Naive thymus-derived CD4-positive, alpha-beta T cell (primary cell): ENCODE measurements at regions not wholly inside any gene's neighbourhood (a gene's known extent, or its start where the extent isn't known, plus 50 kb on each side); places are given as distances from the start of the nearest gene placed in this dataset.
A peak's percentile ranks its signal among the peaks of the same experiment; 100 is the strongest.
"Not testable (repeated sequence)": the region's sequence is repeated elsewhere in the genome, so short reads cannot be mapped to it uniquely, and the experiment has no call there.

Source experiments
- ATAC-seq: fragments of 150-1000 bp; cut with Tn5 transposase; 2 replicates; pipeline ENCODE4 v1.10.0; 2021; ENCODE audit warnings: mild to moderate bottlenecking, moderate library complexity
- CTCF ChIA-PET: fragments of 350-600 bp; sonication (Branson Sonifier 250); formaldehyde crosslinking; loops from one replicate; lab custom pipeline; 2021; ENCODE audit warnings: antibody characterized with exemption; lab: Charles Lee
- POLR2A ChIA-PET: fragments of 350-600 bp; sonication (Branson Sonifier 250); formaldehyde crosslinking; loops from one replicate; lab custom pipeline; 2021; ENCODE audit warnings: antibody characterized with exemption, inconsistent platforms; lab: Charles Lee
- DNase-seq, 9 donors: peaks; one replicate each; pipeline versions ENCODE4 v3.0.0 to v3.0.0-alpha.2; 2020 to 2022; ENCODE audit warnings: mixed read lengths in 1 of 9
- H3K27ac ChIP-seq: one replicate; pipeline ENCODE4 v1.7.0; 2013; ENCODE audit warnings: mild to moderate bottlenecking, low read depth, low read length, moderate library complexity
- H3K27me3 ChIP-seq, 2 donors: one replicate each; pipeline ENCODE4 v1.7.0; 2013; ENCODE audit warnings: low read length in 2 of 2, mild to moderate bottlenecking in 2 of 2, moderate library complexity in 2 of 2; ENCODE audit not compliant: control insufficient read depth in 2 of 2, insufficient read depth in 2 of 2
- H3K36me3 ChIP-seq, 3 experiments: 1 replicate in 2 of 3; 2 replicates in 1 of 3; pipeline ENCODE4 v1.7.0; 2013; ENCODE audit warnings: low read length in 3 of 3, mild to moderate bottlenecking in 3 of 3, moderate library complexity in 1 of 3; ENCODE audit not compliant: insufficient read depth in 3 of 3, control insufficient read depth in 2 of 3
- H3K4me1 ChIP-seq, 2 donors: one replicate each; pipeline ENCODE4 v1.7.0; 2013; ENCODE audit warnings: low read length in 2 of 2, mild to moderate bottlenecking in 2 of 2, moderate library complexity in 1 of 2; ENCODE audit not compliant: control insufficient read depth in 2 of 2, insufficient read depth in 2 of 2
- H3K4me3 ChIP-seq: 2 replicates; pipeline ENCODE4 v1.7.0; 2013; ENCODE audit warnings: mild to moderate bottlenecking, low read length
- H3K9me3 ChIP-seq, 3 experiments: 1 replicate in 2 of 3; 2 replicates in 1 of 3; pipeline ENCODE4 v1.7.0; 2013; ENCODE audit warnings: low read length in 3 of 3; ENCODE audit not compliant: control insufficient read depth in 2 of 3
- H3K27ac Mint-ChIP-seq, 9 donors: one replicate each; pipeline ENCODE4 v1.8.0; 2020 to 2022; ENCODE audit warnings: mixed read lengths in 9 of 9, mild to moderate bottlenecking in 8 of 9, moderate library complexity in 5 of 9, inconsistent platforms in 2 of 9
- H3K27me3 Mint-ChIP-seq, 5 donors: one replicate each; pipeline ENCODE4 v1.8.0; 2021 to 2022; ENCODE audit warnings: mixed read lengths in 5 of 5, mild to moderate bottlenecking in 1 of 5
- H3K36me3 Mint-ChIP-seq, 5 donors: one replicate each; pipeline ENCODE4 v1.8.0; 2020 to 2022; ENCODE audit warnings: mixed read lengths in 5 of 5, mild to moderate bottlenecking in 3 of 5, inconsistent platforms in 1 of 5
- H3K4me1 Mint-ChIP-seq, 7 donors: one replicate each; pipeline ENCODE4 v1.8.0; 2020 to 2022; ENCODE audit warnings: mixed read lengths in 7 of 7, mild to moderate bottlenecking in 3 of 7, inconsistent platforms in 1 of 7
- H3K4me3 Mint-ChIP-seq, 10 donors: one replicate each; pipeline ENCODE4 v1.8.0; 2020 to 2022; ENCODE audit warnings: mild to moderate bottlenecking in 10 of 10, mixed read lengths in 10 of 10, moderate library complexity in 6 of 10, inconsistent platforms in 2 of 10
- H3K9me3 Mint-ChIP-seq, 11 donors: one replicate each; pipeline ENCODE4 v1.8.0; 2020 to 2022; ENCODE audit warnings: mixed read lengths in 11 of 11, mild to moderate bottlenecking in 4 of 11, inconsistent platforms in 1 of 11, moderate library complexity in 1 of 11
- intact Hi-C, 2 donors: fragments of 100-400 bp; cut with micrococcal nuclease; formaldehyde crosslinking; loops; one replicate each; pipeline ENCODE4 v1.15.1; 2023

DNA sequence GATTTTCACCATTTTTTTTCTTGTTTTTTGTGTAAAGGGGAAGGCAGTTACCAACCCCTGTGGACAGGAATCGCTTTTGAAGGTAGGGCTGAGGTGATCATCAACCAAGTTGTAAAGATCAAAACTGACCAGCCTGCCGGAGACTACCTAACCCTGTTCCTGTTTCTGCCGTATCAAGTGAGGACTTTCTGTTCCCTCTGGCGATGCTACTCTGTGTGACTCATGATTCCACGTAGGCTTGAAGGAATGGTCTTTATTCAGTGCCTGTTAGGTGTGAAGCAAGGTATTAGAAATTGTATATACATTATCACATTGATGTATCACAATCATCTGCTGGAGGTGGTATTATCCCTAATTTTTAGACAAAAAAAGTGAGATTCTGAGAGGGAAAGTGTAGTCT lies 161.3 kb downstream of the SOX4 start:
- no peaks in the 10 kb centered on the region for H3K4me1 ChIP-seq
- no peaks in the 10 kb centered on the region for H3K9me3 ChIP-seq
- peaks cover 0 to 5% (median 0%) of the 10 kb centered on the region in 7 donors for H3K4me1 Mint-ChIP-seq
- CTCF ChIA-PET: no interaction called here
- no peaks in the 10 kb centered on the region for H3K36me3 Mint-ChIP-seq
- no peaks in the 10 kb centered on the region for H3K36me3 ChIP-seq
- ATAC-seq: peak; percentile 24
- intact Hi-C loops: no loop called here
- H3K27me3 ChIP-seq: no peaks in the 10 kb centered on the region
- peaks cover 0 to 2% (median 0%) of the 10 kb centered on the region in 11 donors for H3K9me3 Mint-ChIP-seq
- POLR2A ChIA-PET: no interaction called here
- no peak overlapping the region for H3K4me3 ChIP-seq
- no peak overlapping the region for H3K4me3 Mint-ChIP-seq
- H3K27ac Mint-ChIP-seq: no peak overlapping the region
- H3K27me3 Mint-ChIP-seq: peaks cover 0 to 14% (median 0%) of the 10 kb centered on the region in 5 donors
- no peak overlapping the region for H3K27ac ChIP-seq
- no peak for DNase-seq

DNA sequence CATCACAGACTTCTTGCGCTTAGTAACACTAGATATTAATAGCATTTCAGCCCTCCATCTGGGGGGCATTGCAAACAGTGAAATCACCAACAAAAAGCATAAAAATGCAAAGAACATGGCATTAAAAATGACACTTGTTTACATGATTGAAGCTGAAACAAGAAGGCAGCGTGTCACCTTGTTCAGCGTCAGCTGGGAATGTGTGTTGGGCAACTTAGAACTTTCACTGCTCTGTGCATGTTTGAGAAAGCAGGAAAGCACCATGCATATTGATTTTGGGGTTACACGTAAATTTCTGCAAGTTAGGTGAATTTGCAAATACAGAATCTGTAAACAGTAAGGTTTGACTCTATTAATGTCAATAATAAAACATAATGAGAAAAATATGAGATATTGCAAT lies 162.9 kb downstream of the SOX4 start:
- no peaks in the 10 kb centered on the region for H3K9me3 ChIP-seq
- DNase-seq (no peak), ATAC-seq (no peak)
- Mint-ChIP-seq H3K4me3 (no peak overlapping the region), H3K27me3 (peaks cover 0 to 5% (median 0%) of the 10 kb centered on the region in 5 donors), H3K4me1 (peaks cover 0 to 3% (median 0%) of the 10 kb centered on the region in 7 donors), H3K27ac (no peak overlapping the region), H3K9me3 (peaks cover 0 to 2% (median 0%) of the 10 kb centered on the region in 11 donors), H3K36me3 (no peaks in the 10 kb centered on the region)
- no peaks in the 10 kb centered on the region for H3K4me1 ChIP-seq
- no peak overlapping the region for H3K27ac ChIP-seq
- ChIA-PET POLR2A (no interaction called here), CTCF (no interaction called here)
- no peaks in the 10 kb centered on the region for H3K27me3 ChIP-seq
- intact Hi-C loops: no loop called here
- no peaks in the 10 kb centered on the region for H3K36me3 ChIP-seq
- H3K4me3 ChIP-seq: no peak overlapping the region

DNA sequence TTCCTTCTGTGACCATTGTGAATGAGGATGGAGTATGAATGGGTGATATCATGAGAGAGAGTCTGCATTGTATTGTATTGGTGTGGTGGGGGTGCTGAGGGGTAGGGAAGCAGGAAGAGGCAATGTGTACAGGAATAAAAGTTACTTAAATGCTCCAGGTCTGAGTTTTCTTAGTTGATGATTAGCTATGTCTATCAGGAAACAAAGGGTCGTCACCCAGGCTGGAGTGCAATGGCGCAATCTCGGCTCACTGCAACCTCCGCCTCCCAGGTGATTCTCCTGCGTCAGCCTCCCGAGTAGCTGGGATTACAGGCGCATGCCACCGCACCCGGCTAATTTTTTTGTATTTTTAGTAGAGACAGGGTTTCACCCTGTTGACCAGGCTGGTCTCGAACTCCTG lies 163.8 kb downstream of the SOX4 start:
- ATAC-seq, H3K4me3 Mint-ChIP-seq, CTCF ChIA-PET, POLR2A ChIA-PET, H3K9me3 Mint-ChIP-seq, H3K36me3 ChIP-seq, H3K27me3 ChIP-seq, H3K4me3 ChIP-seq, H3K36me3 Mint-ChIP-seq, H3K27ac Mint-ChIP-seq, H3K4me1 ChIP-seq, intact Hi-C loops, H3K27me3 Mint-ChIP-seq, H3K9me3 ChIP-seq, H3K4me1 Mint-ChIP-seq, H3K27ac ChIP-seq, DNase-seq: not testable (repeated sequence)

DNA sequence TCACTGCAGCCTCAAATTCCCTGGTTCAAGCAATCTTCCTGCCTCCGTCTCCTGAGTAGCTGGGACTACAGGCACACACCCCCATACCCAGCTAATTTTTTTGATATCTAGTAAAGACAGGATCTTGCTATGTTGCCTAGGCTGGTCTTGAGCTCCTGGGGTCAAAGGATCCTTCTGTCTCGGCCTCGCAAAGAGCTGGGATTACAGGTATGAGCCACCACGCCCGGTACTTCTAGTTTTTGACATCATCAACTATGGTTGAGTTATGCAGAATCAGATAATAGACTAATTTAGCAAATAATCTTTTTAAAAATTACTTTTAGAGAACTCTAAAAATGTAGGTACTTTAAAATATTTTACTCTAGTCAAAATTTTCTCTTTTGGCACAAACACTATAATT lies 166.2 kb downstream of the SOX4 start:
- Histone ChIP-seq H3K27me3 (no peaks in the 10 kb centered on the region), H3K4me1 (no peaks in the 10 kb centered on the region), H3K4me3 (no peak overlapping the region), H3K9me3 (no peaks in the 10 kb centered on the region), H3K27ac (no peak overlapping the region), H3K36me3 (no peaks in the 10 kb centered on the region)
- H3K27ac Mint-ChIP-seq: no peak overlapping the region
- ATAC-seq (no peak), DNase-seq (no peak)
- ChIA-PET POLR2A (no interaction called here), CTCF (no interaction called here)
- H3K36me3 Mint-ChIP-seq: no peaks in the 10 kb centered on the region
- no peak overlapping the region for H3K4me3 Mint-ChIP-seq
- intact Hi-C loops: no loop called here
- H3K9me3 Mint-ChIP-seq: peaks cover 0 to 5% (median 0%) of the 10 kb centered on the region in 11 donors
- H3K27me3 Mint-ChIP-seq: peaks cover 0 to 5% (median 0%) of the 10 kb centered on the region in 5 donors
- no peaks in the 10 kb centered on the region for H3K4me1 Mint-ChIP-seq

DNA sequence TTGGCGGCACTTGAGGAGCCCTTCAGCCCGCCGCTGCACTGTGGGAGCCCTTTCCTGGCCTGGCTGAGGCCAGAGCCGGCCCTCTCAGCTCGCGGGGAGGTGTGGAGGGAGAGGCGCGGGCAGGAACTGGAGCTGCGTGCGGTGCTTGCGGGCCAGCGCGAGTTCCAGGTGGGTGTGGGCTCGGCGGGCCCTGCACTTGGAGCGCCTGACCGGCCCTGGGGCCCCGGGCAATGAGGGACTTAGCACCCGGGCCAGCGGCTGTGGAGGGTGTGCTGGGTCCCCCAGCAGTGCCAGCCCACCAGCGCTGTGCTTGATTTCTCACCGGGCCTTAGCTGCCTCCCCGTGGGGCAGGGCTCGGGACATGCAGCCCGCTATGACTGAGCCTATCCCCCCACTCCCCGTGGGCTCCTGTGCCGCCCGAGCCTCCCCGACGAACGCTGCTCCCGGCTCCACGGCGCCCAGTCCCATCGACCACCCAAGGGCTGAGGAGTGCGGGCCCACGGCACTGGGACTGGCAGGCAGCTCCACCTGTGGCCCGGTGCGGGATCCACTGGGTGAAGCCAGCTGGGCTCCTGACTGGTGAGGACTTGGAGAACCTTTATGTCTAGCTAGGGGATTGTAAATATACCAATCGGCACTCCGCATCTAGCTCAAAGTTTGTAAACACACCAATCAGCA lies 167.6 kb downstream of the SOX4 start:
- CTCF ChIA-PET, H3K27me3 Mint-ChIP-seq, H3K4me1 ChIP-seq, H3K9me3 ChIP-seq, DNase-seq, H3K36me3 ChIP-seq, H3K4me3 ChIP-seq, intact Hi-C loops, POLR2A ChIA-PET, H3K9me3 Mint-ChIP-seq, H3K27me3 ChIP-seq, H3K4me1 Mint-ChIP-seq, H3K27ac Mint-ChIP-seq, H3K27ac ChIP-seq, ATAC-seq, H3K4me3 Mint-ChIP-seq, H3K36me3 Mint-ChIP-seq: not testable (repeated sequence)

DNA sequence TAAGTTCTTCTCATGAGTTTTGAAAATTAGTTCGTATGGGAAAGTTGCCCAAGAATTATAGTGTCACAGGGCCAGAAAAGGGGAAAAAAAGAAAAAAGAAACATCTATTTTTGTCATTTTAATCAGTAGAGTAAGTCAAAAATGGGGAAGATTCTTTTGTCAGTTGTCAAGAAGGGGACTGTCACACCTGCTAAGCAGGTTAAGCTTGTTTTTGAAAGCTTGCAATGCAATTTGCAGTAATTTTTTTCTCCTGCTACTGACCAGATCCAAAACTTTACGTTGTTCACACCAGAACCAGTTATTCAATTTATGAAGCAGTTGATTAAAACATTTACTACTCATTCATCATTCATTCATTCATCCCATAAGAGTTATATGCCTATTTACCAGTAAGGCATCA lies 171.4 kb downstream of the SOX4 start:
- no peaks in the 10 kb centered on the region for H3K36me3 Mint-ChIP-seq
- Histone ChIP-seq H3K27me3 (no peaks in the 10 kb centered on the region), H3K4me1 (no peaks in the 10 kb centered on the region), H3K27ac (no peak overlapping the region), H3K36me3 (no peaks in the 10 kb centered on the region), H3K4me3 (no peak overlapping the region), H3K9me3 (no peaks in the 10 kb centered on the region)
- ChIA-PET POLR2A (no interaction called here), CTCF (no interaction called here)
- peaks cover 0 to 5% (median 0%) of the 10 kb centered on the region in 11 donors for H3K9me3 Mint-ChIP-seq
- DNase-seq (no peak), ATAC-seq (no peak)
- peaks cover 0 to 7% (median 0%) of the 10 kb centered on the region in 5 donors for H3K27me3 Mint-ChIP-seq
- intact Hi-C loops: no loop called here
- no peak overlapping the region for H3K27ac Mint-ChIP-seq
- H3K4me1 Mint-ChIP-seq: peaks cover 0 to 2% (median 0%) of the 10 kb centered on the region in 7 donors
- no peak overlapping the region for H3K4me3 Mint-ChIP-seq

DNA sequence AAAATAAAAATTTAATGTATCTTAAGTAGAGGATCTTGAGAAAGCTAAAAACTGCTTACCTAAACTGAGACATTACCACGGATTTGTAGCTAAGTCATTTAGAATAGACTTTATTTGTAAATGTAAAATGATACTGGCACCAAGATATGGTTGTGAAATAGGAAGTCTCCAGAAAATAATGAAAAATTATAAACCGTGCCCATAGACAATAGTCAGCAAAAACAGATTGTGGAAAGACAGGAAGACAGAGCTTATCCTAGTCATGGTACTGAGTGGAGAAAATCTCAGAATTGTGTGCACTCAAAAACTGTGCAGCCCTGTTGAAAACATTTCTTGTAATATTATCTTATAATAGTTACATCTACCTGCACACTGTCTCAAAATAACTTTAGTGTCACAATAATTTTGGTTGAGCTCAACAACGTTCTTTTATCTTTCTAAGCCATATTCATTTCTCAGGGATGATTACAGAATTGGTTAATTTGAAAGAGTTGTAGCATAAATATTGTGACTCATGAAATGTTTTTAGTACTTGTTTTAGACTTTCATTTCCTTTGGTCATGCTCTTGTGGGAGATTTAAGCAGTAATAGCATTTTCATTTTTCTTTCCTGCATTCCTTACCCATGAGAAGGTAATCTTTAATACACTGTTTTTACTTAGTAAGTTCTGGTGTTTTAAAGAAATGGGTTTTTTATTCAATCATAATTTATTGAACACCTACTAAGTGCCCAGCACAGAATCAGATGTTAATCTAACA lies 174.5 kb downstream of the SOX4 start:
- no peak for DNase-seq
- H3K4me3 Mint-ChIP-seq: no peak overlapping the region
- no peaks in the 10 kb centered on the region for H3K36me3 ChIP-seq
- no peaks in the 10 kb centered on the region for H3K27me3 ChIP-seq
- no peaks in the 10 kb centered on the region for H3K4me1 ChIP-seq
- peaks cover 0 to 7% (median 3%) of the 10 kb centered on the region in 5 donors for H3K27me3 Mint-ChIP-seq
- H3K4me3 ChIP-seq: no peak overlapping the region
- ChIA-PET CTCF (no interaction called here), POLR2A (no interaction called here)
- intact Hi-C loops: no loop called here
- ATAC-seq: no peak
- no peaks in the 10 kb centered on the region for H3K9me3 ChIP-seq
- peaks cover 0 to 2% (median 0%) of the 10 kb centered on the region in 7 donors for H3K4me1 Mint-ChIP-seq
- H3K36me3 Mint-ChIP-seq: no peaks in the 10 kb centered on the region
- H3K9me3 Mint-ChIP-seq: peaks cover 0 to 3% (median 0%) of the 10 kb centered on the region in 11 donors
- H3K27ac ChIP-seq: no peak overlapping the region
- no peak overlapping the region for H3K27ac Mint-ChIP-seq
